ENCODE measurements at regions not wholly inside any gene's neighbourhood (a gene's known extent, or its start where the extent isn't known, plus 50 kb on each side); places are given as distances from the start of the nearest gene placed in this dataset.

DNA sequence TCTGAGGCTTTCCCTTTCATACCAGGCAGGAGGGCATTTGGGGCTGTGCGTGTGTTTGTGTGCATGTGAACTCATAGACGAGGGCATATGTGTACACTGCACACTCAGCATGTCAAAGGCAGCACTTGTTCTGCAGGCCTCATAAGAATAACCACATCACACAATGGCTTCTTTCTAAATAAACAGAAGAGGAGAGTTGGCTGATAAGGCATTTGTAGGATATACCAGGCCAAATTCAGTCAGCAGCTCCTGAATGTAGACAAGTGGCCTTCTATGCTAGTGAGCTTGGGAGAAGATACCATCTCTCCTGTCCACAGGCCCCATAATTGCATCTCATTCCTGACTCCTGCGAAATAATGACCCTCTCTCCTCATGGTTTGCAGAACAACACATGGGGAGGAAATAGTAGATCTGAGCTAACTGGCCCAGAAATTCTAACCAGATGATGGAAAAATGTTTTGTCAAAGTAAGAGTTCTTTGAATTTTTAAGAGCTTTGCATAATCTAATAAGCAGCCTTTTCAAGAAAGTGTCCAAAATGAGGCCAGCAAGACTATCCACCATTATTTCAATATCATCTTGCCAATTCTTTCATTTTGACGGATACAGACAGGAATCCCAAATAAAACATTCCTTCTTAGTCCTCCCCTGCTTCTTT, 60.5 kb upstream of the GAS1 start:
- TF ChIP-seq CTCF (IDR thresholded peaks at IDR 0.05) (no peak), POLR2A (IDR thresholded peaks at IDR 0.05) (no peak)
- H3K9me3 ChIP-seq, result no peaks in the 10 kb centered on the region

GRCh38 chr9:87008667-87009066, 61.4 kb upstream of the GAS1 start:
- Histone ChIP-seq H3K36me3 (no peaks in the 10 kb centered on the region), H3K9me3 (no peaks in the 10 kb centered on the region), H3K4me3 (no peak overlapping the region), H3K27ac (peak overlapping the region in 2 of 4 donors; percentile 27 to 52), H3K27me3 (no peaks in the 10 kb centered on the region), H3K4me1 (peaks cover 0 to 14% (median 10%) of the 10 kb centered on the region in 3 donors)
- intact Hi-C loops (cut with DNase I), result no loop called here
- TF ChIP-seq POLR2A (IDR thresholded peaks at IDR 0.05) (no peak), CTCF (IDR thresholded peaks at IDR 0.05) (no peak)
- WGBS, 2 donors, result 32 to 34% methylated on average over 4 of the region's 4 CpGs
- no peak for DNase-seq

More for the DNA sequence above, 60.5 kb upstream of the GAS1 start:
- no peak for DNase-seq
- Histone ChIP-seq H3K27ac (peak overlapping the region in 2 of 4 donors; percentile 43 to 49), H3K4me1 (peaks cover 0 to 14% (median 10%) of the 10 kb centered on the region in 3 donors), H3K27me3 (no peaks in the 10 kb centered on the region), H3K36me3 (no peaks in the 10 kb centered on the region), H3K4me3 (no peak overlapping the region)
- intact Hi-C loops (cut with DNase I), result no loop called here
- 49 to 53% methylated on average over 4 of the region's 4 CpGs for WGBS, 2 donors

- Histone ChIP-seq H3K27ac (no peak overlapping the region), H3K4me3 (no peak overlapping the region), H3K4me1 (peaks cover 0 to 14% (median 10%) of the 10 kb centered on the region in 3 donors), H3K36me3 (no peaks in the 10 kb centered on the region), H3K9me3 (no peaks in the 10 kb centered on the region), H3K27me3 (no peaks in the 10 kb centered on the region)
- intact Hi-C loops (cut with DNase I), result no loop called here
- WGBS, 2 donors, result 84 to 86% methylated on average over 3 of the region's 3 CpGs
- no peak for TF ChIP-seq CTCF (IDR thresholded peaks at IDR 0.05)
- no peak for TF ChIP-seq POLR2A (IDR thresholded peaks at IDR 0.05)
- no peak for DNase-seq
Observed at GRCh38 chr9:87010626-87011025, 63.3 kb upstream of the GAS1 start.

DNA sequence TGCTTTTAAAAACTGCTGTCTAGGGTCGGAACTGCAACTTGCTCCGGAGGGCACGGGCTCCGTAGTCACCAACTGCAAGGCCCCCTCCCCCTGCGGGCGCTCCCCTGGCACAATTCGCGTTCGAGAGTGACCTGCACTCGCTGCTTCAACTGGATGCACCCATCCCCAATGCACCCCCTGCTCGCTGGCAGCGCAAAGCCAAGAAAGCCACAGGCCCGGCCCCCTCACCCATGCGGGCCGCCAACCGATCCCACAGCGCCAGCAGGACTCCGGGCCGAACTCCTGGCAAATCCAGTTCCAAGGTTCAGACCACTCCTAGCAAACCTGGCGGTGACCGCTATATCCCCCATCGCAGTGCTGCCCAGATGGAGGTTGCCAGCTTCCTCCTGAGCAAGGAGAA, 64.2 kb upstream of the GAS1 start:
- Histone ChIP-seq H3K27ac (no peak overlapping the region), H3K36me3 (no peaks in the 10 kb centered on the region), H3K4me1 (peaks cover 0 to 14% (median 10%) of the 10 kb centered on the region in 3 donors), H3K27me3 (no peaks in the 10 kb centered on the region), H3K9me3 (no peaks in the 10 kb centered on the region), H3K4me3 (no peak overlapping the region)
- intact Hi-C loops (cut with DNase I), result no loop called here
- WGBS, 2 donors, result 87 to 94% methylated on average over 10 to 11 of the region's 22 CpGs
- no peak for TF ChIP-seq CTCF (IDR thresholded peaks at IDR 0.05)
- no peak for TF ChIP-seq POLR2A (IDR thresholded peaks at IDR 0.05)
- DNase-seq, result no peak

- Histone ChIP-seq H3K9me3 (no peaks in the 10 kb centered on the region), H3K27me3 (no peaks in the 10 kb centered on the region), H3K36me3 (no peaks in the 10 kb centered on the region), H3K27ac (no peak overlapping the region), H3K4me3 (no peak overlapping the region), H3K4me1 (no peaks in the 10 kb centered on the region)
- TF ChIP-seq POLR2A (IDR thresholded peaks at IDR 0.05), result no peak
- no peak for TF ChIP-seq CTCF (IDR thresholded peaks at IDR 0.05)
- intact Hi-C loops (cut with DNase I), result no loop called here
- no peak for DNase-seq
- WGBS, 2 donors, result 79 to 90% methylated on average over 2 to 3 of the region's 3 CpGs
Observed at GRCh38 chr9:87013490-87013889, 66.2 kb upstream of the GAS1 start.
